ENCODE measurements at regions not wholly inside any gene's neighbourhood (a gene's known extent, or its start where the extent isn't known, plus 50 kb on each side); places are given as distances from the start of the nearest gene placed in this dataset.
A peak's percentile ranks its signal among the peaks of the same experiment; 100 is the strongest.

- H3K27me3 ChIP-seq (ENCODE audit: control insufficient read depth in 3 of 3, insufficient read depth in 3 of 3, low read length in 2 of 3) = no peaks in the 10 kb centered on the region
- no peak overlapping the region for H3K9ac ChIP-seq (ENCODE audit: insufficient read depth in 1 of 2, low read length in 2 of 2)
- ATAC-seq (ENCODE audit: insufficient read depth, low FRiP score) (no peak), DNase-seq (peak in 2 of 3 donors; percentile 7 to 12)
- no peak overlapping the region for H3K27ac ChIP-seq (ENCODE audit: low read depth in 1 of 2, low read length in 1 of 2)
- H3K4me3 ChIP-seq = no peak overlapping the region
- H3K36me3 ChIP-seq (ENCODE audit: control insufficient read depth in 4 of 4, insufficient read depth in 4 of 4, low read length in 4 of 4) = no peaks in the 10 kb centered on the region
- peaks cover 0 to 8% (median under 1%) of the 10 kb centered on the region in 4 donors for H3K9me3 ChIP-seq (ENCODE audit: control insufficient read depth in 4 of 4, insufficient read depth in 3 of 4, low read length in 3 of 4)
- WGBS, 2 donors = 79 to 86% methylated on average over 4 of the region's 4 CpGs
- no peaks in the 10 kb centered on the region for H3K4me1 ChIP-seq (ENCODE audit: control insufficient read depth in 5 of 5, insufficient read depth in 5 of 5, low read length in 5 of 5)
- no peak for TF ChIP-seq CTCF (IDR thresholded peaks at IDR 0.05; ENCODE audit: control extremely low read depth, extremely low read depth)
Observed at GRCh38 chr15:59923508-59923907, 80.6 kb upstream of the FOXB1 start.

- no peak overlapping the region for H3K27ac ChIP-seq (ENCODE audit: low read depth in 1 of 2, low read length in 1 of 2)
- no peaks in the 10 kb centered on the region for H3K4me1 ChIP-seq (ENCODE audit: control insufficient read depth in 5 of 5, insufficient read depth in 5 of 5, low read length in 5 of 5)
- H3K9me3 ChIP-seq (ENCODE audit: control insufficient read depth in 4 of 4, insufficient read depth in 3 of 4, low read length in 3 of 4) = no peaks in the 10 kb centered on the region
- H3K36me3 ChIP-seq (ENCODE audit: control insufficient read depth in 4 of 4, insufficient read depth in 4 of 4, low read length in 4 of 4) = no peaks in the 10 kb centered on the region
- H3K27me3 ChIP-seq (ENCODE audit: control insufficient read depth in 3 of 3, insufficient read depth in 3 of 3, low read length in 2 of 3) = peaks cover 0 to 7% (median 0%) of the 10 kb centered on the region in 3 donors
- ATAC-seq (ENCODE audit: insufficient read depth, low FRiP score) = no peak
- no peak overlapping the region for H3K9ac ChIP-seq (ENCODE audit: insufficient read depth in 1 of 2, low read length in 2 of 2)
- no peak overlapping the region for H3K4me3 ChIP-seq
- WGBS, 2 donors = 80 to 89% methylated on average over 11 of the region's 11 CpGs
- TF ChIP-seq CTCF (IDR thresholded peaks at IDR 0.05; ENCODE audit: control extremely low read depth, extremely low read depth) = no peak
- no peak for DNase-seq
Observed at GRCh38 chr15:59918994-59919951, 84.8 kb upstream of the FOXB1 start.

- no peaks in the 10 kb centered on the region for H3K4me1 ChIP-seq (ENCODE audit: control insufficient read depth in 5 of 5, insufficient read depth in 5 of 5, low read length in 5 of 5)
- no peak overlapping the region for H3K4me3 ChIP-seq
- H3K27me3 ChIP-seq (ENCODE audit: control insufficient read depth in 3 of 3, insufficient read depth in 3 of 3, low read length in 2 of 3) = peaks cover 0 to 7% (median 0%) of the 10 kb centered on the region in 3 donors
- DNase-seq = peak; percentile 25 to 49 (median 46)
- no peak overlapping the region for H3K27ac ChIP-seq (ENCODE audit: low read depth in 1 of 2, low read length in 1 of 2)
- no peaks in the 10 kb centered on the region for H3K36me3 ChIP-seq (ENCODE audit: control insufficient read depth in 4 of 4, insufficient read depth in 4 of 4, low read length in 4 of 4)
- 40% methylated on average over 10 of the region's 10 CpGs for WGBS, 2 donors
- ATAC-seq (ENCODE audit: insufficient read depth, low FRiP score) = no peak
- H3K9ac ChIP-seq (ENCODE audit: insufficient read depth in 1 of 2, low read length in 2 of 2) = no peak overlapping the region
- no peaks in the 10 kb centered on the region for H3K9me3 ChIP-seq (ENCODE audit: control insufficient read depth in 4 of 4, insufficient read depth in 3 of 4, low read length in 3 of 4)
- peak; percentile 40 for TF ChIP-seq CTCF (IDR thresholded peaks at IDR 0.05; ENCODE audit: control extremely low read depth, extremely low read depth)
Observed at GRCh38 chr15:59917504-59918157, 86.5 kb upstream of the FOXB1 start.
